Neural progenitor cell (in vitro differentiated cells): ENCODE measurements at regions not wholly inside any gene's neighbourhood (a gene's known extent, or its start where the extent isn't known, plus 50 kb on each side); places are given as distances from the start of the nearest gene placed in this dataset.

Source experiments
- EZH2 ChIP-seq: fragments of 200-600 bp; sonication (generic); IDR thresholded peaks from 2 replicates; pipeline ENCODE4 v1.6.1; 2017; ENCODE audit warnings: antibody characterized with exemption, mild to moderate bottlenecking, moderate library complexity
- TF ChIP-seq, protein P1 (sequence below): fragments of 200-600 bp; sonication (generic); IDR thresholded peaks from 2 replicates; pipeline ENCODE4 v1.5.1; 2017; ENCODE audit warnings: antibody characterized with exemption, mild to moderate bottlenecking

DNA sequence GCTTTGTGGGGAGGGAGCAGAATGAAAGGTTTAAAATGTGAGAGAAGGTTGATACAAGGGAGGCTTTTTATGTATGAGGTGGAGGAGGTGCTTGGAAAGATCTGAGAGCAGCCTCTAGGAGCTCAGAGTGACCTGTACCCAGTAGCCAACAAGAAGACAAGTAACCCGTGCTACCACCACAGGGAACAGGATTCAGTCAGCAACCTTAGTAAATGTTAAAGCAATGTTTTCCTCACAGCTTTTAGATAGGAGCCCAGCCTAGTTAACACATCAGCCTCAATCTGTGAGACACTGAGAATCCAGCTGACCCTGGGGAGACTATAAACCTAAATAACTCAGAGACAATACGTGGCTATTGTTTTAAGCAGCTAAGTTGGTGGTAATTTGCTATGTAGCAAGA is 194.9 kb upstream of the NT5C1B start:
- TF ChIP-seq, protein P1, sequence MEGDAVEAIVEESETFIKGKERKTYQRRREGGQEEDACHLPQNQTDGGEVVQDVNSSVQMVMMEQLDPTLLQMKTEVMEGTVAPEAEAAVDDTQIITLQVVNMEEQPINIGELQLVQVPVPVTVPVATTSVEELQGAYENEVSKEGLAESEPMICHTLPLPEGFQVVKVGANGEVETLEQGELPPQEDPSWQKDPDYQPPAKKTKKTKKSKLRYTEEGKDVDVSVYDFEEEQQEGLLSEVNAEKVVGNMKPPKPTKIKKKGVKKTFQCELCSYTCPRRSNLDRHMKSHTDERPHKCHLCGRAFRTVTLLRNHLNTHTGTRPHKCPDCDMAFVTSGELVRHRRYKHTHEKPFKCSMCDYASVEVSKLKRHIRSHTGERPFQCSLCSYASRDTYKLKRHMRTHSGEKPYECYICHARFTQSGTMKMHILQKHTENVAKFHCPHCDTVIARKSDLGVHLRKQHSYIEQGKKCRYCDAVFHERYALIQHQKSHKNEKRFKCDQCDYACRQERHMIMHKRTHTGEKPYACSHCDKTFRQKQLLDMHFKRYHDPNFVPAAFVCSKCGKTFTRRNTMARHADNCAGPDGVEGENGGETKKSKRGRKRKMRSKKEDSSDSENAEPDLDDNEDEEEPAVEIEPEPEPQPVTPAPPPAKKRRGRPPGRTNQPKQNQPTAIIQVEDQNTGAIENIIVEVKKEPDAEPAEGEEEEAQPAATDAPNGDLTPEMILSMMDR = no peak
- TF ChIP-seq EZH2 = no peak
